A172 (cell line): ENCODE measurements at regions not wholly inside any gene's neighbourhood (a gene's known extent, or its start where the extent isn't known, plus 50 kb on each side); places are given as distances from the start of the nearest gene placed in this dataset.
A peak's percentile ranks its signal among the peaks of the same experiment; 100 is the strongest.

Experiments used
- DNase-seq: peaks from one replicate; pipeline ENCODE4 v3.0.0-alpha.2; 2015; ENCODE audit warnings: low spot score

GRCh38 chr13:104773775-104774174 is 1707.6 kb upstream of the SLC10A2 start:
- DNase-seq, result peak; percentile 42

- no peak for DNase-seq
Measured at GRCh38 chr13:104769545-104769944, 1703.3 kb upstream of the SLC10A2 start.

- DNase-seq, result no peak
Measured at GRCh38 chr13:104766319-104766718, 1700.1 kb upstream of the SLC10A2 start.

DNA sequence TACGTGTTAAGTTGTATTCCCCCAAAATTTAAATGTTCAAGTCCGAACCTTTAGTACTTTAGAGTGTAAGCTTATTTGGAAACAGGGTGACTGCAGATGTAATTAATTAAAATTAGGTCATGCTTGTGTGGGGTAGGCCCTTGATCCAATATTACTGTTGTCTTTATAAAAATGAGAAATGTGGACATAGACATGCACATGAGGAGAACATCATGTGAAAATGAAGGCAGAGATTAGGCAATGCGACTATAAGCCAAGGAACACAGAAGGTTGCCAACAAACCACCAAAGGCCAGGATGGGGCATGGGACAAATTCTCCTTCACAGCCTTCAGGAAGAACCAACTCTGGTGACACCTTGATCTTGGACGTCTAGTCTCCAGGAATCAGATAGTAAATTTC is 1698.4 kb upstream of the SLC10A2 start:
- DNase-seq, result no peak

- DNase-seq, result no peak
Measured at GRCh38 chr13:104759069-104759468, 1692.9 kb upstream of the SLC10A2 start.

DNA sequence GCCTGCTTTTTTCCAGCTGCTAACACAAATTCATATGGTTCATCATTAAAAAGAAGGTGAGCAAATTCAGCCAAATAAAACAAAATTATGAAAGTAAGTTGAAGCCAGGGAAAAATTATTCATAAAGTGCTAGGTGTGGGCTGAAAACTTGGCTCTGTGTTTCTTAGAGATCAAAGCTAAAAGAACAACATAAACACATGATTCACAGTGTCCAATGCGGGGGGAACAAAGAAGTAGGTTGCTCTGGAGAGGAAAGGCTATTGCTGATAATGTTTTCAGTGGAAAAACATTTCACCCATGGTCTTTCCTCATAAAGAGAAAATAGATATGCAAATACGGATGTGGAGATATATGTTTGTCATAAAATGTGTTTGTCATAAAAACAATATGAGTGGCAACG is 1691.5 kb upstream of the SLC10A2 start:
- DNase-seq, result no peak

- peak; percentile 2 for DNase-seq
Measured at GRCh38 chr13:104750377-104750776, 1684.2 kb upstream of the SLC10A2 start.

- DNase-seq, result no peak
Measured at GRCh38 chr13:104740641-104741222, 1674.5 kb upstream of the SLC10A2 start.

DNA sequence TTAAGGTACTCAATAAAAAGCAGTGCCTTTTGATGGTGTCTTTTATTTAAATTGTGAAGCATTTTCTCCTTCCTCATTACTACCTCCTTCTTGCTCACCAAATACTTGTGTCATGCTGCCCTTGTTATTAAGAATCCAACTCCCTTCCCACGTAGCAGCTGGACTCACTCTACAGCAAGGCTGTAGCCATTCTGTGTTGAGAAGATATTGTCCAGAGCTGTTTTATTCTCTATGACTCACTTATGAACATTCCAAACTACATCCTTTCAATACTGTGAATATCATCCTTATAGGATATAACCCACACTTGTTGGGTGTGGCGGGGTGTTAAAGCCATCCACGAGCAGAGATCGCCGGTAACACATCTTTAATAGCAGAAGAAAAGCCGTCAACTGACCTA is 1671.5 kb upstream of the SLC10A2 start:
- no peak for DNase-seq

DNA sequence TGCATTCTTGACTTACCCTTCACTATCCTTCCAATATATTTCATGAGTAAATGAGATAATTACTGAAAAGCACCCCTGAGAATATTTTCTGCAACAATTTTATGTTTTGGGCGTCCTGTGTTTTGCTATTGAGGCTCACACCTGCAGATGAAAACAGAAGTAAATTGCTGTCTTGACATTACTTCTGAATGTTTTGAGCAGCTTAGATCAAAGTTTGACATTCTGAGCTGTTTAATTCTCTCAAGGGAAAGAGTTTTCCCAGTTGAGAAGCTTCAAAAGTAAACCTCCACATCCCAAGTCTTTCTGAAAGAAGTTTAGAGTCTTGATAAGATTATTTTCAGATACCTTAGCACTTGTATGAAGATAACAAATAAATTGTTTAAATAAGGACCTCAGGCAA is 1667.2 kb upstream of the SLC10A2 start:
- DNase-seq, result no peak

- no peak for DNase-seq
Measured at GRCh38 chr13:104715111-104715510, 1648.9 kb upstream of the SLC10A2 start.

- DNase-seq, result no peak
Measured at GRCh38 chr13:104705031-104705750, 1639.0 kb upstream of the SLC10A2 start.

DNA sequence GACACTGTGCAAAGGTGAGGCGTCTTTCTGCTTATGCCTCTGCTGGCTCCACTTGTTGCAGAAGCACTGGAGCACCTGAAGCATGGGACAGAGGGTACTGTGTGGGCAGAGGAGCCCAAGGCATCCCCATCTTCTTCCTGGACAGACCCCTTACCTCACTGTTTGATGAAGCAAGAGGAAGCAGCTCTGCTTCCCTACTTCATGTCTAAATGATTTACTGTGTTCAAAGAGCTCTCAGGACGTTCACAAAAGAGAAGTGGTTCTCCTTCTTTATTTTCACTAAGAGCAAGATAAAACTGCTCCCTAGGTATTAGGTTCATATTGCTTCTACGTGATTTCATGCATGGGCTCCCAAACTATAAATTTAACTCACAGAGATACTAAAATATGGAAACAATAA is 1635.4 kb upstream of the SLC10A2 start:
- DNase-seq, result no peak

DNA sequence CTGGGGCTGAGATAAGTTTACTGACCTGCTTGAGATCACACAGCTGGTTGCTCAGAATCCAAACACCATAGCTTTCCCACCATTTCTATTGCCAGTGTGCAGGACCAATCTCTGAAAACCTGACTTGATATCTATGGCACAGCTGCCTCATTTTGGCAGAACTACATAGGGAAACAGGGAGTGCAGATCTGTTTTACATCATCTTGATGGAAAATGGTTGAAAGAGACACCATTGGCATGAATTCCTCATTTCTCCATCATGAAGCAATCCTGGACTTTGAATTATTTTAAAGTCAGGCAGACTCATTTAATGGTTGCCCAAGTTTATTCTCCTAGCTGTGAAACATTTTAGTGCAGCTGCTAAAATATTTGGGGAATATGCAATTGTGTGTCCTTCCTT is 1628.2 kb upstream of the SLC10A2 start:
- DNase-seq, result no peak

DNA sequence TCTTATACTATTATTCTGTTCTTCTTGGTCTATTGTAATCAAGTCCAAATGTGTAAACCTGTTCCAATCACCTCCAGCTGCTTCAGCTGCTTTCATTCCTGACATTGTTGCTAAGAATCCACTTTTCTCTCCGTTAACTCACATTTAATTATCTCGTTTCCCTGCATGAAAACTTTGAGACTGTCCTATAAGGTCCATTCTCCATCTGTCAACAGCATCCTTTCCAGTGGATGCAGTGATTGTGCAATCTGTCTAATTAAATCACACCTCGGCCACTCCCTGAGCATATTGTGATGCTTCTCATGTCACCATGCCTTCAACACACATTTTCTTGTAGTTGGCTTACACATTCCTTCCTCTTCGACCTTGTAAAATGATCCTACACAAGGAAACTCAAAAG is 1626.9 kb upstream of the SLC10A2 start:
- DNase-seq, result no peak

GRCh38 chr13:104691767-104692467 is 1625.7 kb upstream of the SLC10A2 start:
- DNase-seq, result no peak

GRCh38 chr13:104686484-104686883 is 1620.3 kb upstream of the SLC10A2 start:
- DNase-seq, result no peak

GRCh38 chr13:104683789-104684188 is 1617.6 kb upstream of the SLC10A2 start:
- peak; percentile 4 for DNase-seq

- DNase-seq, result no peak
Measured at GRCh38 chr13:104678161-104678560, 1611.9 kb upstream of the SLC10A2 start.

GRCh38 chr13:104671901-104672300 is 1605.7 kb upstream of the SLC10A2 start:
- no peak for DNase-seq

GRCh38 chr13:104657196-104657595 is 1591.0 kb upstream of the SLC10A2 start:
- no peak for DNase-seq

GRCh38 chr13:104650431-104650830 is 1584.2 kb upstream of the SLC10A2 start:
- DNase-seq, result no peak

GRCh38 chr13:104648291-104648690 is 1582.1 kb upstream of the SLC10A2 start:
- no peak for DNase-seq
